ENCODE measurements at regions not wholly inside any gene's neighbourhood (a gene's known extent, or its start where the extent isn't known, plus 50 kb on each side); places are given as distances from the start of the nearest gene placed in this dataset.

DNA sequence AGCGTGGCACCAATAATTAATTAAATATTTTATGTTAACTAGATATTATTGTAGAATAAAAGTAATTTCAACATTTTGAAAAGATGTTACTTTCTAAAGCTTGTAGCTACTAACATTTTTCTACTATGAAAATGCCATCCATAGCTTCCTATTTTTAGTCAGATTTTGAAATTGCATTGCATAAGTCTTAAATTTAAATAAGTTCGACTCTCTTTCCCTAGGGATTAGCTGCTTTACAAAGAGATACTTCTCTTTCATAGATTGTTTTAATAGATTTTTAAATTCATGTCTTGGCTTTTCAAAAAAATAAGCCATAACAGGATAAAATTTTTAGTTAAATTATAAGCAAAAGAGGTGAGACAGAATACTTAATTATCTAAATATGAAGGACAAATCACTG lies 1279.6 kb downstream of the KCNT2 start:
- DNase-seq = no peak

DNA sequence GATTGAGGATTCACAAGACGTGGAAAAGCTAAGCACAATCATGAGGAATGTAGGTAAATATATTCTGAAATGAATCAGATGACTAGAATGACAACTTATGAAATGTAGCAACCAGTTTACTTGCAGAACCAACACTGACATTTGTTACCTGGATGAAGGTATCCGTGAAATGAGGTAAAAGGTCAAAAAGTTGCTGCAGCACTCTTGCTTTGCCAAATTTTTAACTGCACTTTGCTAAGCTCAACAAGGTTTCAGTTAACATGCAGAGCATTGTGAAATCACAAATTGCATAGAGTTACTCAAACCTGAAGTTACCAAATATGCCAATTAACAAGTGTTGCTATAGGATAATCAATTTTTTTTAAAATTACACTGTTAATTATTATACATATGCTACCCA lies 1280.1 kb downstream of the KCNT2 start:
- no peak for DNase-seq

DNA sequence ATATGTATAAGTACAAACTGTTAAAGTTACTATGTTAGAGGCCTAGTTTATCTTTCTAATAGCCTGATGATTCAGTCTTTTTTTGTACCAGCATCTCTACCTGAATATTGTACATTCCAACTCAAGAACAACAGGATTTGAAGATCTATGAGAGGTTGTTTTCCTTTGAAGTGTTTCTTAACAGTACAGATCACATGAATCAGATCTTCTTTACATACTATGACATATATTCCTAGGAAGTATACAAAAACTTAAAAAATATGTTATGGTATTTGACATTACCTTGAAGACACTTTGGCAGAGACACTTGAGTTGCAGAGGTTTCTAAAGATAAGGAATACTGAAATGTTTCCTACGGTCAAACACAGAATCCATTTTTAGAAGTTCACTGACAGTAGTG lies 1280.9 kb downstream of the KCNT2 start:
- no peak for DNase-seq

DNA sequence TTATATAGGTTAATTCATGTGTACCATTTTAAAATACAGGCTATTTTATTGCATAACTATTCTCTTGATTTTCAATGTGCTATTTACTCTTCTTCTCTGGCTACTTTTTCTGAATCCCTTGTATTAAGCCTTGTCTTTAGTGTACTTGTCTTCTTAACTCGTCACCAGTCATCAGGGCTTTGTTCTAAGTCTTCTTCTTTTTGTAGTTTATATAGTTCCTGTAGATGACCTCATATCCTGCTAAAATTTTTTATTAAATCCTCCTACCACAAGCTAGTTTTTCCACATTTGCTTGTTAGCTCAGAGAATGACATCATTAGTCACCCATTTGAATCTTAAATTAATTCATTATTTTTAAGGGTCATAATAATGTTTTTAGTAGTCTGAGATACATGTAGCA lies 1281.9 kb downstream of the KCNT2 start:
- no peak for DNase-seq

DNA sequence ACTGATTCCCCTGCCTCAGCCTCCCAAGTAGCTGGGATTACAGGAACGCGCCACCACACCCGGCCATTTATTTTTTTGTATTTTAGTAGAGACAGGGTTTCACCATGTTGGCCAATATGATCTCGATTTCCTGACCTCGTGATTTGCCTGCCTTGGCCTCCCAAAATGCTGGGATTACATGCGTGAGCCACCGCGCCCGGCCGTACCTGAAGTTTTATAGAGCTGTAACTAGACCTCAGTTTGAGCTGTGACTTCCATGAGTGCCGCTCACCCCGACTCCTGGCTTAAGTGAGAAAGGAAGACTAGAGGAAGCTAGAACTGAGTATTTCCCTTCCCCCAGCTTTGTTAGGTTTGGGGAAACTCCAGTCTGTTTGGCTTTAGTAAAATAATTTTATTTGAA lies 1283.1 kb downstream of the KCNT2 start:
- no peak for DNase-seq

DNA sequence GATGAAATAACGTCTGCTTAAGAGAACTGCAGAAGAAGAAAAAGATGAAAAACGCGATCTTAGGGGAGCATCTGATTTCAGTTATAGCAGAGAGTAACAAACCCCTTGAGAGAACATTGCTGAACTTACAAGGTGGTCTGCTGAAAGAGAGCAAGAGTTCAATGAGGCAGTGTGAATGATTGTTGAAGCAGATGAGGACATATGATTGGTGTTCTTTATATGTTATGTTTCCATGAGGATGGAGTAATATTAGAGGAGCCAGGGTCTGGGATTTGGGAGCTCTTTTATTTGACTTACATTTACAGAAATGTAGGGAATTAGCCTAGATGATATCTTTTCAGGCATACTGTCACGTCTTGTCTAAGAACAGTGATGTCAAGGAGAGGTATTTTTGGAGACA lies 1302.0 kb downstream of the KCNT2 start:
- DNase-seq = no peak

DNA sequence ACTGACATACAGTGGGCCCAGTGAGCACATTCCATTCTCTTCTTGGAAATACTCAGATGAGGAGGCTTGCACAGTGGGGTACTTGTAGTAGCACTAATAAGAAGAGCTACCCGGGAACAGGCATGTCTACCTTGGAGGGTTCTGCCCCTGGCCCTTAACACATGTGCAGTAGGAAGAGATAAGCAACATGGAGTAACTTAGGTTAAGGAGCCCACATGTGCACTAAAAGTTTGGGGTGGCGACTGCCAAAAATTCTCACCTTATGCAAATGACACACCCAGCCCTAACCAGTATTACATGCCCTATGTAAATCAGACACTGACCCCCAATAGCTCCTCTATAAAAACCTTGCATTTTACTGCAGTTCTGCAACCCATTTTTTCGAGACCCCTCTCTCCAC lies 1313.3 kb downstream of the KCNT2 start:
- DNase-seq = no peak

DNA sequence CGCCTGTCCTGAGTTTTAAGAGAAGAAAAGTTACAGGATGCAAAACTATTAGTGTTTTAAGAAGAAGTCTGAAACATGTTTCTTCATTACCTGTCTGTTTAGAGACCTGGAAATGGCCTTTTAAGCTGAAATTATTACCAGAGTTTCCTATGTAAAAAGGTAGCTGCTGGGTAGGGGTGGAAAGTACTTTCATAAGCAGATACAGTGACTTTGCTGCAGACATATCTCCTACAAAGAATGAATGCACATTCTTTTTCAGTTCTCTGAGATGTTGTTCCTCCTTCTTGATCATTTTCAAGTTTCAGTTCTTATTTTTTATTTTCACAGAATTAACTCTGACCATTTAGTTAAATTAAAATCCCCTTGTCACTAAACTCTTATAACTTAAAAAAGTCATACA lies 1329.6 kb downstream of the KCNT2 start:
- DNase-seq = no peak

DNA sequence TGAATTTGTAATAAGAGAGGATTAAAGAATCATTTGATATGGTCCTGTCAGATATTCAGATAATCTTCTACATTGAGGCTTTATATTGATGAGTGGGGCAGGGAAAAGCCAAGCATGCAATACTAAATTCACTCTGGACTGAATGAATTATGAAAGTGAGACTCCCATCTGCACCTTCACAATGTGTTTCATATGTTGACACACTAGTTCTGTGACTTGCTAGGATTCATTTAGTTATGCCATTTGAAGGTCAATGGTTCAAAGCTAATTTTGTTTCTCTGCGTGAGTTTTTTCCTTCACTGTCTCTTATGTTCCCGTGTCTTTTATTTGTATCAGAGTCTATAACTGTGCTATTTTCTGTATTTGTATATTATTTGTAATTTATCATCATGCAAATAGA lies 1332.5 kb downstream of the KCNT2 start:
- DNase-seq = no peak

DNA sequence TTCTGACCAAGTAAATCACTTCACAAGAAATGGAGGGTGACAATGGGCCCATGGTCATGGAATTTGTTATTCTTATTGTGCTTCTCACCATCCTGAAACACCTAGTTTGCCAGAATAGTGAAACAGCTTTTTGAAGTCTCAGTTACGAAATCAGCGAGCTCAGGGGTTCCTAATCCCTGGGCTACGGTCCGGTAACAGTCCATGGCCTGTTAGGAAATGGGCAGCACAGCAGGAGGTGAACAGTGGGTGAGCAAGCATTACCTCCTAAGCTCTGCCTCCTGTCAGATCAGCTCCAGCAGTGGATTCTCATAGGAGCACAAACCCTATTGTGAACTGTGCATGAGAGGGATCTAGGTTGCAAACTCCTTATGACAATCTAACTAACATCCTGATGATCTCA lies 1356.3 kb downstream of the KCNT2 start:
- no peak for DNase-seq

DNA sequence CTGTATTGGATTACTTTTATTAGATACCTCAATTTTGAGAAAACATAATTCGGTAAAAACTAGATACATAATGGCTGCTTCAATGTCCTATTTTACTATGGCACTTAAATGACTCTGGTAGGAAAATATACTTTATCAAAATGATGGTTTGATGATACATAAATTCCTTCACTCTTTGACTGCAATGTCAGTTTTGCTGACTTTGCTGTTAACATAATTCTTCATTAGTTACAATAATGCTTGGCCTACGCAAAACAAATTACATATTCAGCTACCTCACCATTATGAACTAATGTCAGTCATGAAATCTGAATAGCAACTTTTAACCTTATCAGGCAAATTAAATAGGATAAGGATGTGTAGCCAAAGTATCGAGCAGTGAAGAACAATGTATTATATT lies 1364.7 kb downstream of the KCNT2 start:
- no peak for DNase-seq

DNA sequence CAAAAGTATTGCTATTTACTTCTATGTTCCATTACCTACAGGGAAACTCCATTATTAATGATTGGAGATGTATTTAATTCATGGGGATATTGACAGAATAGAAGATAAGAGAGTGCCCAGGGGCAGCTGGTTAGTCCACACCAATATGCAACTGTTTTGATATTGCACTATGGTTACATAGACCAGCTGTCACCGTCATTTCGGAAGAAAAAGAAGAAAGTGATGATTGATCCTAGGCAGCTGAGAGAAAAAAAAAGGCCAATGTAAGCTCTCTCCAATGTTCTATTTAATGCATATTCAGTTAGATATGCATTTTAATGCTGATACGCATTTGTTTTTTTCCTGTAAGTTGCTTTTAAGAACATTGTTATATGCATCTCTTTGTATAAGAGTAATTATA lies 1367.2 kb downstream of the KCNT2 start:
- DNase-seq = no peak

DNA sequence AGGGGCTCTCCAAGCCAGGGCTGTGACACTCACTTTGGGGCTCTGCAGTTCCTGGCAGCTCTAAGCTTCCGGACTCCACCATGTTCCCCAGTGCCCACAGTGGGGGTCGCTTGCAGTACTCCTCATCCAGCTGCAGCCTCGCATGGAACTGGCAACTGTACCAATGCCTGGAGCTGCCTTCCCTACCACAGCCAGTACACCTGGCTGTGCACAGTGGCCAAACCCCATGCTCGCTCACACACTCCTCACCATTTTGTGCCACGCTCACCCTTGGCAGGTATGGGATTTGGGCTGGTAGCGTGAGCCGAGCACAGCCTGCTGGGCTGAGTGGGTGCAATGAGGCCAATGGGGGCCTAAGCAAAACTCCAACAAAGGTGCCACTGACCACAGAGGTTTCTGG lies 1369.9 kb downstream of the KCNT2 start:
- no peak for DNase-seq

DNA sequence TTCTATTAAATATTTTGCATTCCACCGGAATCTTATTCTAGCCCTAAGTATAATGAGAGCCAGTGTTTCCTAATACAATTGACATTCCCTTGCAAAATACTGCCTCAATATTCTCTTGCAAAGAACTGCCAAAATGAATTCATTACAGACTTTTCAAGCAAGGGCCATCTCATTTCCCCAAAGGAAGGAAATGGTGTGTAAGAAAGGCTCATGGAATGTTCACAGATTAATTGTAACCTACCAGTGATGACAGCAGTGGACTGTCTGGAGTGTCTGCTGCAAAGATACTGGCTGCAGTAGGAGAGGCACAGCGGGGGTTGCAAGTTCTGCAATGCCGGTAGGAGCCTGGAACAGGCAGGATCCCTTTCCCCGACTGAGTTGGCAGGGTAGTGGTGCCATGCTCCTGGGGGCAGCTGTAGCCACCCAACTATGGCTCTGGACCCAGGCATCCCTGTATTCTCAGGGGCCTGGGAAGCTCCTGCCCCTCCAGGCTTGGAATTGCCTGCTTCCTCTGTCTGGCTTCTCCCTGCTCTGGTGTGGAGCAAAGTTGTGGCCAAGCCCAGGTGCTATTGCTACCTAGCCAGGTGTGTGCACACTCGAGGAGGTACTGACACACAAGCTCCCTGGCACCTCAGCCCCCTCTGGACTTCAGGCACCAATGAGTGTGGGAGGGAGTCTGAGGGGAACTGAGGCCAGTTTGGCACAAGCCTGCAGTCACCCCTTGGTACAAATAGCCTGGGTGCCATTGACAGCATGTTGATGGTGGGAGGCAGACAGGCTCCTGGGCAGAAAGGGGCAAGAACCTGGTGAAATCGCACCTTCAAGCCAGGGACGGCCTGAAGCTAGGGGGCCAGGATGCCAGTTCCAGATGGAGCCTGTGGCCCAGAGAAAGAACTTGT lies 1371.0 kb downstream of the KCNT2 start:
- no peak for DNase-seq

DNA sequence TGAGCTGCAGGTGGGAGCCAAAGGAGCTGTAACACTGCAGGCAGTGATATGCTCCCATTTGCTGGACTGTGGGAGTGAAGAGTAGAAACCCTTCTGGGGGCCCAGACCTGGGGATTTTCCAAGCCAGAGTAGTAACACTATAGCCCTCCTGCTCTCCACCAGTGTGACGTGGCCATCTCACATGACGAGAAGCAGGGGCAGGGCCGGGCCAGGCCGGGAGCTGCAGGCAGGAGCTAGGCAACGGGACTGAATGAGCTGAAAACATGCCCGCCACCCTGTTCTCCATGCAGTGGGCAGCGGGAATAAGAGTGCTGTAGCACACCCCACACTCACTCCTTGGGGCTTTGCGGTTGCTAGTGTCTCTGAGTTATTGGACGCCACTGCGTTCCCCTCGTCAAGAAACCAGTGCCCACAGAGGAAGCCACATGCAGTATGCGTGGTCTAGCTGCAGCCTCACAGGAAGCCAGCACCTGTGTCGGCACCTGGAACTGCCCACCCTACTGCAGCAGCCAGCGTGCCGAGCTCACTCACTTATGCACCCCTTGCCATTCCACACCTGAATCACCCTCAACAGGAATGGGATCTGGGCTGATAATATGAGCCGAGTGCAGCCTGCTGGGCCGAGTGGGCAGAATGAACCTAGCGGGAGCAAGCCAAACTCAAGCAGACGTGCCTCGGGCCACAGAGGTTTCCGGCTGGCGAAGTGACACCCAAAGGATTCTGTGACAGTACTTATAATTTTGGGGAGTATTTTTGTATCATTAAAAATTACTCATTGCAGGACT lies 1389.6 kb downstream of the KCNT2 start:
- DNase-seq = no peak

DNA sequence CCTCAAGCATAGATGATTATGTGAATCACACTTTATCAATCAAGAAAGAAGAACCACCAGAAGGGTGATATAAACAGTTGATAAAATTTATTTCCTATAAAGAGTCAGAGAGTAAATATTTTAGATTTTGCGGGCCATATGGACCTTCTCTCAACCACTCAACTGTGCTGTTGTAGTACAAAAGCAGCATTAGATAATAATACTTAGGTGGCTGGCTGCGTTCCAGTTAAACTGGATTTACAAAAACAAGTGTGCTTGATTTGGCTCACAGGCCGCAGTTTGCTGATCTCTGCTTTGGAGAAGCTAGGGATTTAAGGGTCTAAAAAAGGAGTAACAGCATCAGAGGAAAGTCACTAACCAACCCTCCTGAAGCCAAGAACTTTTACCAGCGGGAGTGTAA lies 1406.0 kb downstream of the KCNT2 start:
- no peak for DNase-seq

DNA sequence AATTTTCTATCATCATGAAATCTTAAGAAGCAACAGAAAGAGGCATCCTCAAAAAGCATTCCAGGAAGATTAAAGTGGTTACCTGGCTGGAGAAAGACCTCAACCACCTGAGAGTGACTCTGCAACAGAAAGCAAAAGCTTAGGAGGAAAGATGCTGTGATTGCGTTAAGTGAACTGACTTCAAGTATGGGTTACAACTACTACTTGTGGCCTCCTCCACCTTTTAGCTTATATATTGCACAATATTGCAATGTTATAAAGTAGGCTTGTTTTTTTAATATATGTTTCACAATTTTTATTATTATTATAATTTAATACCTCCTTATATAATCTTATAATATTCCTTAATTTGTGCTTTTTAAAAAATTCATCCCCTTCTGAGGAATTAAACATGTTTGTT lies 1407.5 kb downstream of the KCNT2 start:
- DNase-seq = no peak

DNA sequence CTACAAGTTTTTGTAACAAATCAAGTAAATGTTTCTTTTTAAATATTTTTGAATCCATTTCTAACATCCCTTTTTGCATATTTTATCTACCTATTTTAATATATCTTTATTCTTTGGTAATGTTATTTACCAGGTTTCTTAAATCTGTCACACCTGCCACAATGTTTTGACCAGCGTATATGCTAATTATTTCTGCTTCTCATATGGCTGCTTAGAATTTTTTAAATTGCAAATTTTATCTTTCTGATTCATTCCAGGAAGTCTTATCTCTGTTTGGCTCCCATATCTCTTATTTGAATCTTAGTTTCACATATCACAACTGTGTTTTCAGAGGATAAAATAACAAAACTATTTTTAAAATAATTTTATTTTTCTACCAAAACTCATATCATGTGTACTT lies 1411.1 kb downstream of the KCNT2 start:
- no peak for DNase-seq

DNA sequence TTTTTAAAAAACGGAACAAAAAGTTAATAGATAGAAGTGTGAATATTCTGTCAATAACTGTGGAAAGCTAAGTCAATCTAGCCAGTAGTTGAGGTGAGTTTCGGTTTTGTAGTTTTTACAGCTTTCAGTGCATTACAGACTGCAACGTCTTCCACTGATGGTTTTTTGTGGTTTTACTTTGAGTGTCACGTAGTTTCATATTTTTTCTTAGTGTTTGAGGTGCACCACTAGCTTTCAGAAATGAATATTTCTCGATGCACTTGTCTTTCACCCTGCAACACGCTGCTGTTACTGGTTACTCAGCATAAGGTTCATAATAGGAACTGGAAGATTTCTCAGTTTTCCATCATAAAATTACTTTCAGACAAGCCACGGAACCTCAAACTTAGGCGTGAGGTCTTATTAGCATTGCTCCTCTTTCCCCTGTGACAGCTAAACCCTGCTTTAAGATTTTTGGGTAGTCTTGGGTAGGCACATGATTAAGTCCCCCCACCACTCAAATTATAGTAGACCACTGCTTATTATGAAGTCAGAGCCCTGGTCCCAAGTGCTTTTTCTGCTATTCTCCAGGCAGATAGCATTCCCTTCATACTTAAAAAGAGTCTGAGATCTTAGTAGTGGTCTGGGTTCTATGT lies 1412.7 kb downstream of the KCNT2 start:
- no peak for DNase-seq

DNA sequence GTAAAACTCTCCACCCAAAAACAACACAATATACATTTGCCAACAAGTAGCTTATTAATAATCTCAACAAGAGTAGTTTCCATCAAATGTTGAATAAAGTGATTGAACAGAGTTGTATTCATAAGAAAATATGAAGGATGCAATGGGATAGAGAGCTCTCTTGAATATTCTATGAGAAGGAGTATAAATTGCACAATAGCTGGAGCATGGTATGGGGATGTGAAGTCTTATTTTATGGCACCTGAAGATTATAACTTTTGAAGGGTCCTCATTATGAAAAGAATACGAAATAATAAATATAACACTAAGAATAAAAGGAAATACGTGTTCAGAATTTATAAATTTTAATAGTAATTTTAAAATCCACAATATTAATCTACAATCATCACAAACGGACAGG lies 1415.1 kb downstream of the KCNT2 start:
- DNase-seq = no peak

DNA sequence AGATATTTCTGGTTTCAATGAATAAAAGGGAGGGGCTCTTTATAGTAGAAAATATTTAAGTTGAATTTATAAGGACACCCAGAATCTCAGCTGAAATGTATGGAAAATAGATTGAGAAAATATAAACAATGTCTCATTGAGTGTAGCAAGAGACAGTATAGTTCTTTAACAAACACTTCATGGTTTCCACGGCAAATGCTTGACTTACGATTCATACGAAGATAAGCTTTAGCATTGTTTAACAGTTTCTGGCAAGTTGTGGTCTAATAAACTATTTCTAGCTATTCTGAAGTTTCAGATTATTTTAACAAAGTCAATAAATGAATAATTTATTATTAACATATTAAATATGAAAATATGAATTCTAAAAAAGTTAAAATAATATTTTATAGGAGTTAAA lies 1419.4 kb downstream of the KCNT2 start:
- no peak for DNase-seq

DNA sequence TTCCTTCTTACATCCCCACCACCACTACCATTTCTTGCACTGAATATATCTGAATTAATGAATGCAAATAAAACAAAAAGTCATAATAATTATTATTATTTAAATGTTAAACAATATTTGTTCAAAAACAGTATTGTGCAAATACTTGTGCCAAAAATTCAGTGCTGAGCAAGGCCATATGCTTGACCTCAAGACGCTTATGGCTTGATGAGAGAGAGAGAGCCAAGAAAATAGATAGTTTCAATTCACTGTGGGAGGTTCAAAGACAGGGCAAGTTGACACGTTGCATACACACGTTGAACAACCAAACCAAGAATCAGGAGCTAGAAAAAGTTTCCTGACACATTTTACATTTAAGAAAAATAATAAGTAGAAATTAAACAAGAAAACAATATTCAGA lies 1421.7 kb downstream of the KCNT2 start:
- no peak for DNase-seq

DNA sequence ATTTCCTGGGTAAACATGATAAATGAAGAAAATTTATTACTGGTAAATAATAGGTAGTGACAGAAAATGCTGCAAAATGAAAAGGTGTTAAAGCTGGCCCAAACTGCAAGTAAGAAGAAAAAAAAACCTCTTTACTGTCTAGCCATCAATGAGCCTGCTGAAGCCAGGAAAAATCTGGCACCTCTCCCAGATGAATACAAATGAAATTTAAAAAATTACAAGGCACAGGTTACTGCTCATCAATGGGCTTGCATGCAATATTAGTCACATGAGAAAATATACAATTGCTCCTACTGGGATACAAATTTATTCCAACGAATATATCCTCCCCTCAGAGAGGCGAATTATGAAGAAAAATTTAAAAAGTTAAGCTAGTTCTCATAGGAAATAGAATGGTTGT lies 1422.5 kb downstream of the KCNT2 start:
- DNase-seq = no peak

DNA sequence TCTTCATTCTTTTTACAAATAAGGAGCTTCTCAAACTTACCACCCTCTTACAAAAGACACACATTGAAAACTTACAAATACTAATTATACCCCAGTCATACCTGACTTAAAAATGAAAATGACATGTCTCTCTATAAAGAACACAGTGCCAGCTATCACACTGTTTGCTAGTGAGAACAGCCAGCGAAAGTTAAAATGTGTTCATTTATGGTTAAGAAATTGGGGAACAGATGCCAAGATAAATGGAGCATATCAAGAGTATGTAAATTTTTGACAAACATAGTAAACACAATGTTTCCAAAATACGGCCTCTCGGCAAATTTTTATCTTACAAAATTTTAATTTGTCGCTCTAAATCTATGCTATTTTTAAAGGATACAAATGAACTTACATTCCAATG lies 1422.9 kb downstream of the KCNT2 start:
- DNase-seq = no peak
